Right lobe of liver (tissue), 4 donors: ENCODE measurements at regions not wholly inside any gene's neighbourhood (a gene's known extent, or its start where the extent isn't known, plus 50 kb on each side); places are given as distances from the start of the nearest gene placed in this dataset.

Source experiments
- POLR2A ChIP-seq: fragments of 450-650 bp; IDR thresholded peaks from one replicate; pipeline ENCODE4 v1.6.1; 2017; ENCODE audit warnings: antibody characterized with exemption, mild to moderate bottlenecking
- TF ChIP-seq, protein P1 (sequence below), 4 donors: fragments of 200-600 bp in 3 of 4; fragments of 450-650 bp in 1 of 4; IDR thresholded peaks; one replicate each; pipeline versions ENCODE4 v1.5.1 to v1.8.0; 2016 to 2022; ENCODE audit warnings: antibody characterized with exemption in 4 of 4, mild to moderate bottlenecking in 2 of 4
- donor health status: DM: no; HTN: no; CAD: no.
- donor health status: DM: no; HTN: no; CAD: no.
- donor health status: DM: no; HTN: yes; CAD: no.

DNA sequence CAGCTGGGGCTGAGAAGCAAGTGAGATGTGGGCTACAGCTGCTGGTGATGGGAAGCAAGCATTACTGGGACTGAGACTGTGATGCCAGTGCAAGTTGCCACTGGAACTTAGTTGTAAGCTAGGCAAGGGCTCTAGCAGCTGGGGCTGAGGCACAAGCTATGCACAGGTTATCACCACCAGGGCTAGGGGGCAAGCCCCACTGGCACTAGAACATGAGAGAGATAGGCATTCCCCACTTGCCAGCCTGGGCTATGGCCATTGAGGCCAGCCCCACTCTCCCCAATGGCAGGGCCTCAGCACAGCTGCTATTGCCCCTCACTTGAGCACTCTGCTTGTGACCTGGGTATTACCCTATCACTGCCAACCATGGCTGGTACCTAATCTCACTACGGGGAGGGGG is 130.8 kb upstream of the SMIM31 start:
- TF ChIP-seq, protein P1, sequence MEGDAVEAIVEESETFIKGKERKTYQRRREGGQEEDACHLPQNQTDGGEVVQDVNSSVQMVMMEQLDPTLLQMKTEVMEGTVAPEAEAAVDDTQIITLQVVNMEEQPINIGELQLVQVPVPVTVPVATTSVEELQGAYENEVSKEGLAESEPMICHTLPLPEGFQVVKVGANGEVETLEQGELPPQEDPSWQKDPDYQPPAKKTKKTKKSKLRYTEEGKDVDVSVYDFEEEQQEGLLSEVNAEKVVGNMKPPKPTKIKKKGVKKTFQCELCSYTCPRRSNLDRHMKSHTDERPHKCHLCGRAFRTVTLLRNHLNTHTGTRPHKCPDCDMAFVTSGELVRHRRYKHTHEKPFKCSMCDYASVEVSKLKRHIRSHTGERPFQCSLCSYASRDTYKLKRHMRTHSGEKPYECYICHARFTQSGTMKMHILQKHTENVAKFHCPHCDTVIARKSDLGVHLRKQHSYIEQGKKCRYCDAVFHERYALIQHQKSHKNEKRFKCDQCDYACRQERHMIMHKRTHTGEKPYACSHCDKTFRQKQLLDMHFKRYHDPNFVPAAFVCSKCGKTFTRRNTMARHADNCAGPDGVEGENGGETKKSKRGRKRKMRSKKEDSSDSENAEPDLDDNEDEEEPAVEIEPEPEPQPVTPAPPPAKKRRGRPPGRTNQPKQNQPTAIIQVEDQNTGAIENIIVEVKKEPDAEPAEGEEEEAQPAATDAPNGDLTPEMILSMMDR (IDR thresholded peaks at IDR 0.05), result no peak
- no peak for TF ChIP-seq POLR2A
